ENCODE measurements at regions not wholly inside any gene's neighbourhood (a gene's known extent, or its start where the extent isn't known, plus 50 kb on each side); places are given as distances from the start of the nearest gene placed in this dataset.

DNA sequence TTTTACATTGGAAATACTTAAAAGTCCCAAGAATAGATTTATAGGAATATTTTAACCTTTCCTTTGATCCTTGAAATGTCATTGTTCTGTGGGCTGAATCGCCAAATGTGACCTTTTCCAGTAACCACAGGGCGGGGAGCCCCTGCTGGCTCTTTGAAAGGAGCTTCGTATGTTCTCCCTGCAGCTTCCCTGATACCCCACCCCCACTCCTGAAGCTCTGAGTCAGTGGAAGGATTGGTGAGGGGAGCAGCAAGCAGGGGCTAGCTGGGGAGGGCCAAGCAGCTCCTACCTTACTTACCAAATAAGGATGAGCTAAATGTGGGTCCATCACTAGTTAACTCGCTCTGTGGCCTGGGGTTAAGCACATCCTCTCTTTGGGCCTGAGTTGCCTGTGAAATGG is 87.7 kb downstream of the CHST1 start:
- intact Hi-C loops (cut with micrococcal nuclease): no loop called here
- H3K4me2 ChIP-seq (ENCODE audit: low read depth, low read length): no peak overlapping the region

More for the DNA sequence above, 87.7 kb downstream of the CHST1 start:
- CTCF ChIA-PET: no interaction called here
- POLR2A ChIA-PET (ENCODE audit: unreplicated experiment): no interaction called here
- no peak overlapping the region for H2BK5ac ChIP-seq (ENCODE audit: low read depth, low read length, poor library complexity, severe bottlenecking)
- TF ChIP-seq, protein P1, sequence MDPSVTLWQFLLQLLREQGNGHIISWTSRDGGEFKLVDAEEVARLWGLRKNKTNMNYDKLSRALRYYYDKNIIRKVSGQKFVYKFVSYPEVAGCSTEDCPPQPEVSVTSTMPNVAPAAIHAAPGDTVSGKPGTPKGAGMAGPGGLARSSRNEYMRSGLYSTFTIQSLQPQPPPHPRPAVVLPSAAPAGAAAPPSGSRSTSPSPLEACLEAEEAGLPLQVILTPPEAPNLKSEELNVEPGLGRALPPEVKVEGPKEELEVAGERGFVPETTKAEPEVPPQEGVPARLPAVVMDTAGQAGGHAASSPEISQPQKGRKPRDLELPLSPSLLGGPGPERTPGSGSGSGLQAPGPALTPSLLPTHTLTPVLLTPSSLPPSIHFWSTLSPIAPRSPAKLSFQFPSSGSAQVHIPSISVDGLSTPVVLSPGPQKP (IDR thresholded peaks at IDR 0.05; ENCODE audit: borderline replicate concordance, low read depth, low read length): no peak
- TF ChIP-seq MAFK (IDR thresholded peaks at IDR 0.05; ENCODE audit: low read depth, low read length) (no peak), FOS (IDR thresholded peaks at IDR 0.05; ENCODE audit: low read depth, low read length) (no peak), RFX5 (IDR thresholded peaks at IDR 0.05; ENCODE audit: low read depth, low read length) (no peak), MXI1 (IDR thresholded peaks at IDR 0.05; ENCODE audit: borderline replicate concordance, low read depth, low read length) (no peak), MAZ (IDR thresholded peaks at IDR 0.05; ENCODE audit: borderline replicate concordance, low read depth, low read length) (no peak), RAD21 (IDR thresholded peaks at IDR 0.05; ENCODE audit: low read length) (no peak), NFE2L2 (IDR thresholded peaks at IDR 0.05; ENCODE audit: low read depth, low read length) (no peak), CEBPB (IDR thresholded peaks at IDR 0.05; ENCODE audit: low read depth, low read length) (no peak), POLR2A (IDR thresholded peaks at IDR 0.05; ENCODE audit: low read depth, low read length) (no peak), CHD1 (IDR thresholded peaks at IDR 0.05; ENCODE audit: low read depth, low read length) (no peak)
- no peak overlapping the region for H2AK5ac ChIP-seq (ENCODE audit: low read depth, low read length)
- DNase-seq (no peak), ATAC-seq (ENCODE audit: low read depth) (no peak)
- no peak overlapping the region for H3K56ac ChIP-seq (ENCODE audit: extremely low read depth, insufficient read depth, low read length)
- no peak overlapping the region for H4K91ac ChIP-seq (ENCODE audit: insufficient read depth, low read depth, low read length)
- no peak overlapping the region for H4K5ac ChIP-seq (ENCODE audit: low read depth, low read length)
- H3K9me3 ChIP-seq (ENCODE audit: control insufficient read depth, insufficient read depth, low read length): no peaks in the 10 kb centered on the region
- H2AFZ ChIP-seq (replicated peaks; ENCODE audit: low read length, poor library complexity): no peak overlapping the region
- no peaks in the 10 kb centered on the region for H3K27me3 ChIP-seq (ENCODE audit: control insufficient read depth, insufficient read depth, low read length)
- H4K8ac ChIP-seq (ENCODE audit: low read depth in 2 of 2, low read length in 2 of 2): no peak overlapping the region
- in situ Hi-C loops (cut with MboI; ENCODE audit: low sequenced_read_pairs): no loop called here
- H3K4me3 ChIP-seq (ENCODE audit: insufficient read depth, low read depth, low read length): no peak overlapping the region
- H3K9ac ChIP-seq (ENCODE audit: low read depth, low read length): no peak overlapping the region
- no peaks in the 10 kb centered on the region for H3K4me1 ChIP-seq (ENCODE audit: control insufficient read depth, insufficient read depth, low read length)
- H3K36me3 ChIP-seq (ENCODE audit: control insufficient read depth, insufficient read depth, low read length): no peaks in the 10 kb centered on the region
- H2BK15ac ChIP-seq (ENCODE audit: low read depth, low read length): no peak overlapping the region
- H3K14ac ChIP-seq (replicated peaks; ENCODE audit: low read depth, low read length): no peak overlapping the region
- H2BK20ac ChIP-seq (ENCODE audit: low read depth, low read length): no peak overlapping the region
- no peaks in the 10 kb centered on the region for H4K20me1 ChIP-seq (ENCODE audit: insufficient read depth, low read length)
- no peak overlapping the region for H3K18ac ChIP-seq (ENCODE audit: low read depth, low read length)
- H2AK9ac ChIP-seq (replicated peaks; ENCODE audit: low read depth, low read length, poor library complexity): no peak overlapping the region
- H3K23ac ChIP-seq (ENCODE audit: low read depth, low read length): no peak overlapping the region
- H3K79me1 ChIP-seq (ENCODE audit: low read depth in 1 of 2, low read length in 2 of 2): no peaks in the 10 kb centered on the region
- H3K9me1 ChIP-seq (ENCODE audit: insufficient read depth, low read length): no peaks in the 10 kb centered on the region
- BruUV-seq (replicated peaks): no TSS peak
- WGBS, 2 experiments (ENCODE audit: extremely low coverage in 2 of 2, insufficient read length in 1 of 2): no CpG with 5 or more reads among the region's 4 CpGs
- H2BK120ac ChIP-seq (ENCODE audit: low read depth, low read length): no peak overlapping the region
- H3K27ac ChIP-seq (ENCODE audit: insufficient read depth, low read length): no peak overlapping the region
- no peak overlapping the region for H3K4ac ChIP-seq (ENCODE audit: low read depth, low read length)
- dilution Hi-C loops (cut with HindIII; ENCODE audit: low sequenced_read_pairs, unreplicated experiment): no loop called here

Measured in IMR-90 (cell line).